ENCODE measurements at regions not wholly inside any gene's neighbourhood (a gene's known extent, or its start where the extent isn't known, plus 50 kb on each side); places are given as distances from the start of the nearest gene placed in this dataset.

- no peak overlapping the region for H3K27ac ChIP-seq (ENCODE audit: extremely low read depth, low read depth, low read length)
- CTCF ChIA-PET, result interaction anchor here (1.0 kb wide), 1 partner anchor 9 kb away, joined by 3 read pairs; no protein-coding TSS in a partner anchor
- POLR2A ChIA-PET, result no interaction called here
- TF ChIP-seq ZNF266 (tag by site-specific recombination; IDR thresholded peaks at IDR 0.05; ENCODE audit: low read depth) (no peak), ZBTB17 (tag by site-specific recombination; IDR thresholded peaks at IDR 0.05) (peak; percentile 63; the same call in 1 of the 2 replicates), ZNF366 (tag by site-specific recombination; conservative IDR thresholded peaks at IDR 0.05) (no peak)
- H3K4me1 ChIP-seq (ENCODE audit: control insufficient read depth, insufficient read depth, low read length), result no peaks in the 10 kb centered on the region
- H3K36me3 ChIP-seq (ENCODE audit: control insufficient read depth in 2 of 2, insufficient read depth in 1 of 2, low read length in 2 of 2), result no peaks in the 10 kb centered on the region
- H3K4me3 ChIP-seq (ENCODE audit: low read depth, low read length), result peak overlapping the region; percentile 19; the same call in 1 of the 2 replicates
- H3K9me3 ChIP-seq (ENCODE audit: control insufficient read depth, insufficient read depth, low read depth, low read length), result no peaks in the 10 kb centered on the region
Measured at GRCh38 chr1:208988811-208989222, 594.7 kb upstream of the CAMK1G start.

GRCh38 chr1:208990456-208990855 lies 593.1 kb upstream of the CAMK1G start:
- CTCF ChIA-PET, result no interaction called here
- POLR2A ChIA-PET, result no interaction called here
- Histone ChIP-seq H3K27ac (ENCODE audit: extremely low read depth, low read depth, low read length) (no peak overlapping the region), H3K4me1 (ENCODE audit: control insufficient read depth, insufficient read depth, low read length) (no peaks in the 10 kb centered on the region), H3K9me3 (ENCODE audit: control insufficient read depth, insufficient read depth, low read depth, low read length) (no peaks in the 10 kb centered on the region), H3K36me3 (ENCODE audit: control insufficient read depth in 2 of 2, insufficient read depth in 1 of 2, low read length in 2 of 2) (no peaks in the 10 kb centered on the region), H3K4me3 (ENCODE audit: low read depth, low read length) (no peak overlapping the region)
- TF ChIP-seq ZNF398 (tag by site-specific recombination; IDR thresholded peaks at IDR 0.05), result no peak
- TF ChIP-seq ZNF664 (tag by site-specific recombination; IDR thresholded peaks at IDR 0.05), result no peak
- TF ChIP-seq GLI2 (tag by site-specific recombination; IDR thresholded peaks at IDR 0.05; ENCODE audit: borderline replicate concordance, low read depth), result no peak
- TF ChIP-seq ZNF514 (tag by site-specific recombination; IDR thresholded peaks at IDR 0.05), result no peak
- no peak for TF ChIP-seq ZNF23 (tag by site-specific recombination; IDR thresholded peaks at IDR 0.05; ENCODE audit: borderline replicate concordance)
- no peak for TF ChIP-seq GLIS1 (tag by site-specific recombination; IDR thresholded peaks at IDR 0.05)
- TF ChIP-seq PRDM1 (tag by site-specific recombination; IDR thresholded peaks at IDR 0.05), result no peak
- no peak for TF ChIP-seq ZNF621 (tag by site-specific recombination; IDR thresholded peaks at IDR 0.05)
- TF ChIP-seq ZNF121 (tag by site-specific recombination; IDR thresholded peaks at IDR 0.05), result no peak
- no peak for TF ChIP-seq ZNF677 (tag by site-specific recombination; IDR thresholded peaks at IDR 0.05)
- TF ChIP-seq ZBTB10 (tag by site-specific recombination; IDR thresholded peaks at IDR 0.05), result no peak
- TF ChIP-seq IKZF3 (tag by site-specific recombination; IDR thresholded peaks at IDR 0.05), result no peak
- no peak for TF ChIP-seq ZNF169 (tag by site-specific recombination; IDR thresholded peaks at IDR 0.05)
- no peak for TF ChIP-seq ZNF626 (tag by site-specific recombination; IDR thresholded peaks at IDR 0.05)
- TF ChIP-seq ZBTB21 (tag by site-specific recombination; IDR thresholded peaks at IDR 0.05), result no peak
- no peak for TF ChIP-seq REST (tag by site-specific recombination; IDR thresholded peaks at IDR 0.05)
- TF ChIP-seq OSR2 (tag by site-specific recombination; IDR thresholded peaks at IDR 0.05), result no peak
- no peak for TF ChIP-seq ZBTB17 (tag by site-specific recombination; IDR thresholded peaks at IDR 0.05)
